Urinary bladder (tissue), 3 donors: ENCODE measurements at regions not wholly inside any gene's neighbourhood (a gene's known extent, or its start where the extent isn't known, plus 50 kb on each side); places are given as distances from the start of the nearest gene placed in this dataset.

ENCODE experiments used
- DNase-seq: peaks from one replicate; pipeline ENCODE4 v3.0.0-alpha.2; 2015; ENCODE audit errors: extremely low spot score
- H3K27ac ChIP-seq: one replicate; pipeline ENCODE4 v1.5.1; 2013; ENCODE audit warnings: low read depth, mild to moderate bottlenecking, moderate library complexity
- H3K36me3 ChIP-seq: one replicate; pipeline ENCODE4 v1.6.1; 2013; ENCODE audit warnings: mild to moderate bottlenecking, moderate library complexity; ENCODE audit not compliant: insufficient read depth
- H3K4me1 ChIP-seq: one replicate; pipeline ENCODE4 v1.6.1; 2013; ENCODE audit warnings: mild to moderate bottlenecking, moderate library complexity; ENCODE audit not compliant: insufficient read depth
- H3K4me3 ChIP-seq: one replicate; pipeline ENCODE4 v1.5.1; 2013; ENCODE audit warnings: low read depth, low read length
- WGBS: extraction: QIAGEN DNeasy Blood & Tissue Kit; methylation state at CpG from one replicate; pipeline ENCODE4 v1.1.7; 2013; 5-methylcytosine and 5-hydroxymethylcytosine counted together
- donor health status: healthy with polysubstance abuse.
- donor health status: healthy.

DNA sequence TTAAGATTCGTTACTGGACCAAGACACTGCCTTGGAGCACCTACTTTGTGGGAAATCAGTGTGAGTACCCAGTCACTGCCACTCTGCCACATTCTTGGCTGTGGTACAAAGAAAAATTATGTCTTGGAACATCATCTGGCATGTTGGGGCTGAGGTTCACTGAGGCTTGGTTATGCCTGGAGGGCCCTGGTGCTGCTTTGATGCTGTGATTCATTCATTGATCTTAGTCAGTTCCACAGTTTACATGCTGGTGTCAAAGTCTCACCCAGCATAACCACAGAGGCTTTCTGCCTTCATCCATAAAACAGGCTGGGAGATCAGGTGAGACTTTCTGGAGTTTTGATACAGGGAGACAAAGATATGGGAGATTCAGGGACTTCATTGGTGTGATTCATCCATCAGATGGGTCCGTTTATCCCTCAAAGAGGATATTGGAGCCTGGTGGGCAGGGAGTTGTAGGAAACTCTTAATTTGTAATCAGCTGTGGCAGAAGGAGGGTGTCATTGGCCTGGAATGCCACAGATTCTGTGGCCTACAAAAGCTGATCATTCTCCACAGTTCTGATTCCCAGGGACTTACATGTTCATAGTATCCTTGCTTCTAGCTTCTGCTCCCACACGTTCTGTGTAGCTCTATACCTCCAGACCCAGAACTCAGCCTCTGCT is 322.5 kb downstream of the PMP22 start:
- DNase-seq: no peak
- H3K4me3 ChIP-seq: no peak overlapping the region
- WGBS: 76% methylated on average over 3 of the region's 3 CpGs
- H3K4me1 ChIP-seq: no peaks in the 10 kb centered on the region
- no peaks in the 10 kb centered on the region for H3K36me3 ChIP-seq
- no peak overlapping the region for H3K27ac ChIP-seq

GRCh38 chr17:14940938-14941265 is 324.2 kb downstream of the PMP22 start:
- Histone ChIP-seq H3K4me3 (no peak overlapping the region), H3K4me1 (no peaks in the 10 kb centered on the region), H3K36me3 (no peaks in the 10 kb centered on the region), H3K27ac (no peak overlapping the region)
- WGBS: 90% methylated on average over 3 of the region's 3 CpGs
- no peak for DNase-seq

GRCh38 chr17:14940108-14940937 is 324.8 kb downstream of the PMP22 start:
- Histone ChIP-seq H3K4me1 (no peaks in the 10 kb centered on the region), H3K4me3 (no peak overlapping the region), H3K27ac (no peak overlapping the region), H3K36me3 (no peaks in the 10 kb centered on the region)
- no peak for DNase-seq
- 83% methylated on average over 4 of the region's 4 CpGs for WGBS

- H3K4me1 ChIP-seq: no peaks in the 10 kb centered on the region
- 65% methylated on average over 2 of the region's 2 CpGs for WGBS
- H3K27ac ChIP-seq: no peak overlapping the region
- H3K36me3 ChIP-seq: no peaks in the 10 kb centered on the region
- H3K4me3 ChIP-seq: no peak overlapping the region
- DNase-seq: no peak
Measured at GRCh38 chr17:14935845-14936485, 329.2 kb downstream of the PMP22 start.

GRCh38 chr17:14935139-14935841 is 329.8 kb downstream of the PMP22 start:
- no peak for DNase-seq
- H3K4me1 ChIP-seq: no peaks in the 10 kb centered on the region
- no peak overlapping the region for H3K4me3 ChIP-seq
- 89% methylated on average over 7 of the region's 7 CpGs for WGBS
- H3K36me3 ChIP-seq: no peaks in the 10 kb centered on the region
- H3K27ac ChIP-seq: no peak overlapping the region

DNA sequence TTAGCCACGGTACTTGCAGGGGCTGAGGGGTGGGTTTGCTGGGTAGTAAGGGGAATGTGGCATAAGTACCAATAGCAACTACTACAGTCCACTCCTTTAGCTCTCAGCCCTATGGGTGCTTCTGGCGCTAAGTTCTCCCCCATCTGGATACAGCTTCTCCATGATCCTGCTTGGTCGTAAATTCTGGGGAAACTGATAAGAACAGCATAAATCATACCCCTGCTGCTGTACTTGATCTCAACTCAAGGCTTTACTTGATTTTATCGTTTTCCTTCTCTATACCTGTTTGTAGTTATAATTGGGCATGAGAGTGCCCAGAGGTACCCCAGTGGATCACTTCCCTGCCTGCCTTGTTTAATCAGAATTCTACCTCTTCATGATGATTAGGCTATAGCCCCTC is 331.4 kb downstream of the PMP22 start:
- DNase-seq: no peak
- 61% methylated on average over 4 of the region's 4 CpGs for WGBS
- no peak overlapping the region for H3K27ac ChIP-seq

GRCh38 chr17:14926526-14927122 is 338.5 kb downstream of the PMP22 start:
- Histone ChIP-seq H3K27ac (no peak overlapping the region), H3K36me3 (no peaks in the 10 kb centered on the region), H3K4me1 (no peaks in the 10 kb centered on the region), H3K4me3 (no peak overlapping the region)
- WGBS: 14% methylated on average over 7 of the region's 7 CpGs
- DNase-seq: peak; percentile 33

More for the DNA sequence above, 331.4 kb downstream of the PMP22 start:
- Histone ChIP-seq H3K4me1 (no peaks in the 10 kb centered on the region), H3K4me3 (no peak overlapping the region), H3K36me3 (no peaks in the 10 kb centered on the region)

GRCh38 chr17:14926073-14926472 is 339.1 kb downstream of the PMP22 start:
- Histone ChIP-seq H3K27ac (no peak overlapping the region), H3K36me3 (no peaks in the 10 kb centered on the region), H3K4me1 (no peaks in the 10 kb centered on the region), H3K4me3 (no peak overlapping the region)
- no peak for DNase-seq
- WGBS: 54% methylated on average over 8 of the region's 8 CpGs

GRCh38 chr17:14925498-14925897 is 339.6 kb downstream of the PMP22 start:
- H3K4me3 ChIP-seq: no peak overlapping the region
- H3K4me1 ChIP-seq: no peaks in the 10 kb centered on the region
- 88% methylated on average over 2 of the region's 2 CpGs for WGBS
- H3K36me3 ChIP-seq: no peaks in the 10 kb centered on the region
- no peak overlapping the region for H3K27ac ChIP-seq
- no peak for DNase-seq

DNA sequence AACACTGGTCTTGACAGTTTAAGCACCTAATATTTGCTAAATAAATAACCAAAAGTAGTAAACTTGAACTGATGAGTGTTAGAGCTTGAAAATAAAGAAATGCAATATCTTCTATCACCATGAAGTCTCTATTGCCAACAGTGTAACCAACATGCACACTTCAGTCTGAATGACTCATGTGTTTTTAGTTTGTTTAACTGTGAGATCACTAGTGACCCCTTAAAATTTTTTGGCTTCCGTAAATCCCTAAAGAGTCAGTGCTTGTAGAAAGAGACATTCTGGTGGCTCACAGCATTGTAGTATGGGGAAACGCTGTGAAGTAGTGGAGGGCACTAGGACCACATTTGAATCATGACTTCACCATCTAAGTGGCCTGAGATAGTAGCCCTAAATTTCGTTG is 341.1 kb downstream of the PMP22 start:
- 74% methylated on average over 3 of the region's 3 CpGs for WGBS
- DNase-seq: no peak
- Histone ChIP-seq H3K36me3 (no peaks in the 10 kb centered on the region), H3K27ac (no peak overlapping the region), H3K4me3 (no peak overlapping the region), H3K4me1 (no peaks in the 10 kb centered on the region)

DNA sequence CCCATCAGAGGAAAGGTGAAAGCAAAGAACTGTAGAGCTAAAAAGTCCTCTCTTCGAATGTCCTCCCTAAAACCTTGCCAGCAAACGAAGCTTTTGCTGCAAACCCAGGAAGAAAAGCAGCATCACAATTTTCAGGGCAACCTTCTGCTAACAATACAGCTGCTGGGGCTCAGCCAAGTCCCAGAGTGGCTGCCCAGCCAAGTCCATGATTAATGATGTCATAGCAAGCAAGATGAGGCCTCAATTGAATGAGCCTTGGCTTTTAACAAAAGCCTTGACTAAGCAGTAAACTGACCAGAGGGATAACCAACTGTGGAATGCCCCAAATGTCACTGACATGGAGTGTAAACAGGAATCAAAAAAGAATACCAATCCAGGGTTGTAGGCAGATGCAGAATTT is 342.7 kb downstream of the PMP22 start:
- no peak for DNase-seq
- Histone ChIP-seq H3K4me1 (no peaks in the 10 kb centered on the region), H3K36me3 (no peaks in the 10 kb centered on the region), H3K4me3 (no peak overlapping the region), H3K27ac (no peak overlapping the region)
- 54% methylated on average over 2 of the region's 2 CpGs for WGBS

DNA sequence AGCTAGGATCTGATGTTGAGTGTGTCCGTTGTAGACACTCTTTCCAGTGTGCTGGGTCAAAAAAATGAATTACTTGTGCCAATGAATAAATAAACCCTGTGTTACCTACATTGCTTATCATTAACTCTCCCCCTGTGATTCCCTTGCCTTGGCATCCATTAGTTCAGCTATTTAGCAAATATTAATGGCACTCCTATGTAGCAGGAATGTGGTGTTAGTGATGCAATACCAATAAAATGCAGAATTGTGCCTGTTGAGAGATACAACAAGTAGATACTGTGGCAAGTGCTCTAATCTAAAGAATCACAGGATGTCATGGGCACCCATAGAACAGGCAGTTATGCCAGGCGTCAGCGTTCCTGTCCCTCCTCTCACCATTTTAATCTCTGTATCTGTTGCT is 343.2 kb downstream of the PMP22 start:
- Histone ChIP-seq H3K4me1 (no peaks in the 10 kb centered on the region), H3K27ac (no peak overlapping the region), H3K36me3 (no peaks in the 10 kb centered on the region), H3K4me3 (no peak overlapping the region)
- WGBS: 71% methylated on average over 3 of the region's 3 CpGs
- DNase-seq: no peak

- WGBS: 45% methylated on average over 5 of the region's 5 CpGs
- Histone ChIP-seq H3K4me3 (no peak overlapping the region), H3K36me3 (no peaks in the 10 kb centered on the region), H3K4me1 (no peaks in the 10 kb centered on the region), H3K27ac (no peak overlapping the region)
- no peak for DNase-seq
Measured at GRCh38 chr17:14919631-14920213, 345.4 kb downstream of the PMP22 start.
